WERI-Rb-1 (cell line): ENCODE measurements at regions not wholly inside any gene's neighbourhood (a gene's known extent, or its start where the extent isn't known, plus 50 kb on each side); places are given as distances from the start of the nearest gene placed in this dataset.

Experiments used
- DNase-seq: peaks from one replicate; pipeline ENCODE4 v3.0.0-alpha.2; 2020
- H3K27ac ChIP-seq: fragments of 250-450 bp; sonication (Bioruptor Pico); 2 replicates; pipeline ENCODE4 v1.5.1; 2020; ENCODE audit warnings: mild to moderate bottlenecking, moderate library complexity
- H3K27me3 ChIP-seq: fragments of 250-450 bp; sonication (Bioruptor Pico); 2 replicates; pipeline ENCODE4 v1.5.1; 2021; ENCODE audit warnings: mild to moderate bottlenecking, low read depth, moderate library complexity; ENCODE audit not compliant: insufficient read depth, severe bottlenecking
- H3K36me3 ChIP-seq: fragments of 250-450 bp; sonication (Bioruptor Pico); 2 replicates; pipeline ENCODE4 v1.5.1; 2020; ENCODE audit warnings: mild to moderate bottlenecking, moderate library complexity
- H3K4me3 ChIP-seq: 2 replicates; pipeline ENCODE4 v1.5.1; 2011; ENCODE audit warnings: low read depth, mild to moderate bottlenecking, control low read depth, low read length
- H3K9me3 ChIP-seq: fragments of 250-450 bp; sonication (Bioruptor Pico); 2 replicates; pipeline ENCODE4 v1.5.1; 2021; ENCODE audit warnings: mild to moderate bottlenecking, moderate library complexity; ENCODE audit not compliant: severe bottlenecking
- TF ChIP-seq, protein P1 (sequence below): IDR thresholded peaks from 2 replicates; pipeline ENCODE4 v1.5.1; 2011; ENCODE audit warnings: low read depth, mild to moderate bottlenecking, control low read depth, inconsistent platforms, low read length

DNA sequence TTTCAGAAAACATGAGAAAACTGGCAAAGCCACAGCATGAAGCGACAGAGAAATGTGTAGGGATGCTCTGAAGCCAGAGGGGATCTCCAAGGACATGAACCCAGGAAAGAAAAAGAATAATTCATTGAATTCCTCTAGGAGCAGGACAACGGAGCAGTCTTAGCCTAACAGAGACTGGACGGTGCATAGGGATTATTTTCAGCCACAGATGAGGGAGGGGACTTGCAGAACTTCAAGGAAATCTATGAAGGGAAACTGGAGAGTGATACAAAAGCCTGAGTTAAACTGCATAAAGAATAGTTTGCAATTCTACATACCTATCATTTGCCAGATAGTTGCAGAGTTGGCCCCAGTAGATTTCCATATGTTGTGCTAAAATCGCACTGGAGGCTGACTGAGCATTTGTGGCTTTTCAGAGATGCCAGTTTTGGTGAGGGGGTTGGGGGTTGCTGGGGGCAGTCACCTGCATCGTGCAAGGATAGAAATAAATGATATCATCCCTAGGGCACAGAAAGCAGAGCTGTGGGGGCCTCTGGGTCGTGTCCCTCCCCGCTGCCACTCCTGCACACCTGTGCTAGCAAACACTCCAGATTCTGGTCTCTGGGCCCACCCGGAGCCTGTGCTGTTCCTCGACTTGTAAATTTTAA is 443.2 kb upstream of the JARID2 start:
- no peaks in the 10 kb centered on the region for H3K36me3 ChIP-seq
- DNase-seq, result no peak
- H3K27me3 ChIP-seq, result no peaks in the 10 kb centered on the region
- no peak overlapping the region for H3K4me3 ChIP-seq
- peaks cover 6% of the 10 kb centered on the region for H3K9me3 ChIP-seq
- TF ChIP-seq, protein P1, sequence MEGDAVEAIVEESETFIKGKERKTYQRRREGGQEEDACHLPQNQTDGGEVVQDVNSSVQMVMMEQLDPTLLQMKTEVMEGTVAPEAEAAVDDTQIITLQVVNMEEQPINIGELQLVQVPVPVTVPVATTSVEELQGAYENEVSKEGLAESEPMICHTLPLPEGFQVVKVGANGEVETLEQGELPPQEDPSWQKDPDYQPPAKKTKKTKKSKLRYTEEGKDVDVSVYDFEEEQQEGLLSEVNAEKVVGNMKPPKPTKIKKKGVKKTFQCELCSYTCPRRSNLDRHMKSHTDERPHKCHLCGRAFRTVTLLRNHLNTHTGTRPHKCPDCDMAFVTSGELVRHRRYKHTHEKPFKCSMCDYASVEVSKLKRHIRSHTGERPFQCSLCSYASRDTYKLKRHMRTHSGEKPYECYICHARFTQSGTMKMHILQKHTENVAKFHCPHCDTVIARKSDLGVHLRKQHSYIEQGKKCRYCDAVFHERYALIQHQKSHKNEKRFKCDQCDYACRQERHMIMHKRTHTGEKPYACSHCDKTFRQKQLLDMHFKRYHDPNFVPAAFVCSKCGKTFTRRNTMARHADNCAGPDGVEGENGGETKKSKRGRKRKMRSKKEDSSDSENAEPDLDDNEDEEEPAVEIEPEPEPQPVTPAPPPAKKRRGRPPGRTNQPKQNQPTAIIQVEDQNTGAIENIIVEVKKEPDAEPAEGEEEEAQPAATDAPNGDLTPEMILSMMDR, result no peak
- no peak overlapping the region for H3K27ac ChIP-seq

DNA sequence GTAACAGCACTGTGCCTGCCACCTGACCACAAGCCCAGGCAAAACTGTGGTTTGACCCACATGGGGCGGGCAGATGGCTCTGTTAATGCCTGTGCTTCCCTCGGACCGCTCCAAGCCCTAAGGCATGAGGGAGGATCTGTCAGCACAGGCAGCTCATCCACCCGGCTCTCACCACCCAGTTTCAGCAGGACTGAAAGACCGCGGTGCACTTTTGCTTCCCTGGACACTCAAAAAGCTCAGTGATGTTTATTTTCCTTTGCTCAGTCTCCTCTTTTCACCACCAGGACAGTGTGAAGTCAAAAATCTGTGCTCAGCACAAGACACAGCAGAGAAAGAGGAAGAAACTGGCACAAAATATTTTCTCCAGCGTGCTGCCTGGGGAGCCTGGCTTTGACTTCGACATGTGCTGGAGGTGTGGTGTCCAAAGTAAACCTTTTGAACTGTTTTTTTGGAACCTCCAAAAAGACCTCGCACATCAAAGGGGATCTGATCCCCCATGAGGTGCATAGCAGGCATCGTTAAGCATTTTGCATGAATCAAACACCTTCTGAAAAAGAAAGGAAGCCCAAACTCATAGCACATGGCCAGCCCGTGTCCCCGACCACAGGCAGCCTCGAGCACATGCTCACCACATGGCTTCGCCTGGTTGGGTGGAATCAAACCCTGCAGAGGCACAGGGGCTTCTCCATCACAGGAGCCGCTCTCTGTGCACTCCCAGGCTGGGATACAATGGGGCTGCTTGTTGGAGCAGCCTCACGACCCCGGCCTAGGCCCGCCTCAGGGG is 441.7 kb upstream of the JARID2 start:
- Histone ChIP-seq H3K27me3 (no peaks in the 10 kb centered on the region), H3K4me3 (no peak overlapping the region), H3K9me3 (peaks cover 13% of the 10 kb centered on the region), H3K27ac (peak overlapping the region; percentile 1; the same call in 1 of the 2 replicates), H3K36me3 (no peaks in the 10 kb centered on the region)
- TF ChIP-seq, protein P1, result no peak
- DNase-seq, result peak; percentile 87

DNA sequence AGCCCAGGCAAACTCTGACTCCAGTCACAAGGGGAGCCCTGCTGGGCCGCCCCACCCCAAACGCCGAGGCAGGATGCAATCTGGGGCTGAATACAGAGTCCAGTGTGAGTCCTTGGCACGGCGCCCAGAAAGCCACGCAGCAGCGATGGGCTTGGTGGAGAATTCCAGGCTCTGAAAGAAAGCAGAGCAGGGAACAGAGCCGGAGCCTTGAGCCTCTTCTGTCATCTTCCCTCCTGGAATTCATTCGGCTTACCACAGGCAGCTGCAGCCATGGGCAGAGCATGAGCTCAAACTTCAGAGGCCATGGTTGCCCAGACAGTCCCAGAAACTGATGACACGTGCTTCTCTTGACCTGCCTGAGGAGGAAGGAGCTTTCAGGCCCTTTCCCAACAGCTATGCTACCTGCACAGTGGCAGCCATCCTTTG is 441.1 kb upstream of the JARID2 start:
- TF ChIP-seq, protein P1, result no peak
- Histone ChIP-seq H3K4me3 (no peak overlapping the region), H3K27me3 (no peaks in the 10 kb centered on the region), H3K27ac (no peak overlapping the region), H3K9me3 (peaks cover 13% of the 10 kb centered on the region), H3K36me3 (no peaks in the 10 kb centered on the region; the same call in 1 of the 2 replicates)
- DNase-seq, result no peak

DNA sequence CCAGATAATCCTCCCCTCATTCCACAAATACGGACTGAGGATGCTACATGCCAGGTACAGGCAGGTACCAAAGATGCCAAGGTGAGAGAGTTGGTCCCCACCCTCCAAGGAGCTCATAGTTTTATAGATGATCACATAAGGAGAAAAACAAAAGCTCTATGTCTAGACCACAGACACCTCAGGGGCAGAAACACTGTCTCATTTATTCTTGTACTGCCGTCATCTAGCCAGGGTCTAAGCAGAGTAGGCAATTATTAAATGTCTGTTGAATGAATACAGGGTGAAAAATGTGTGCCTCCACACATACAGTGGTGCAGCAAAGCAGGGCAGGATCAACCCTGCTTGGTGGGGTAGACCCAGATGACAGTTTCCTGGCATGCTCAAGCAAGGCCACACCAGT is 439.8 kb upstream of the JARID2 start:
- Histone ChIP-seq H3K27ac (no peak overlapping the region), H3K9me3 (peaks cover 13% of the 10 kb centered on the region), H3K36me3 (no peaks in the 10 kb centered on the region; the same call in 1 of the 2 replicates), H3K4me3 (no peak overlapping the region), H3K27me3 (no peaks in the 10 kb centered on the region)
- TF ChIP-seq, protein P1, result no peak
- DNase-seq, result no peak

DNA sequence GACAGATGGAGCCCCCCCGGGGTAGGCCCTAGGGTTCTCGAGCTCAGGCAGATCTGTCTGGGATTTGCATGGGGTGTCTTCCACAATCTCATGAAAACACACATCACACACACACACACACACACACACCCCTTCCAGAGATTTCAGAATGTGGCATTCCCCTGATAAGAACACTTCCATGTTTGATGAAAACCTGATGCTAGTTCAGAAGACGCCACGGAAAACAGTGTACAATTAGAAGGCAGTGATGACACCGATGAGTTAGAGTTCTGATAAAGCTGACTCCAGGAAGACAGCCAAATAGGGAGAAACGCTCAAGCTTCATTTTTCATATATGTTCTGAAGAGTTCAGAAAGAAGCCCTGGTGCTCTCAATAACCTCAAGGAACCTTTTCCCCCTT is 438.7 kb upstream of the JARID2 start:
- no peak overlapping the region for H3K4me3 ChIP-seq
- H3K27ac ChIP-seq, result no peak overlapping the region
- H3K36me3 ChIP-seq, result no peaks in the 10 kb centered on the region; the same call in 1 of the 2 replicates
- TF ChIP-seq, protein P1, result no peak
- no peak for DNase-seq
- peaks cover 13% of the 10 kb centered on the region for H3K9me3 ChIP-seq
- no peaks in the 10 kb centered on the region for H3K27me3 ChIP-seq
